ENCODE measurements at regions not wholly inside any gene's neighbourhood (a gene's known extent, or its start where the extent isn't known, plus 50 kb on each side); places are given as distances from the start of the nearest gene placed in this dataset.

- H3K27me3 ChIP-seq (ENCODE audit: control insufficient read depth, insufficient read depth, low read length): no peaks in the 10 kb centered on the region
- no peaks in the 10 kb centered on the region for H3K36me3 ChIP-seq (ENCODE audit: control insufficient read depth, insufficient read depth, low read length)
- H3K4me3 ChIP-seq (ENCODE audit: low read depth, low read length): no peak overlapping the region
- TF ChIP-seq CTCF (IDR thresholded peaks at IDR 0.05; ENCODE audit: insufficient read depth, low read length, poor library complexity, severe bottlenecking): no peak
- no peak for DNase-seq (ENCODE audit: low read depth)
These were observed 677.4 kb upstream of the TMEM132C start for GRCh38 chr12:127589541-127589940.

DNA sequence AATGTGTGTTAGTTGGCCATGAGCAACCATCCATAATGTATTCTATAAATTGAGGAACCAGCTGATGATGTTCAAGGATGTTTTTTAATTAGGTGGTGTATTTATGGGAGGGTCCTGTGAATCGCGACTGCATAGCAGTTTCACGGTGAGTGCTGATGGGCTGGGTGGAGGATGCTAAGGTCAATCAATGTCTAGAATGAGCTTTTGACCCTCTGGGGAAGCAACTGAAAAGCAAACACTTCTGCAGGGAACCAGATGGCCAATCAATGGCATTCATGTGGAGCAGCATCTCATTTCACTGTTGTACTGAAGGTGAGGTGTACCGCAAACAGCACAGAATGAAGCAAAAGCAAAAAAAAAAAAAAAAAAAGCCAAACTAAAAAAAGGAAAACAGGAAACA, 676.1 kb upstream of the TMEM132C start:
- TF ChIP-seq CTCF (IDR thresholded peaks at IDR 0.05; ENCODE audit: insufficient read depth, low read length, poor library complexity, severe bottlenecking): no peak
- Histone ChIP-seq H3K27me3 (ENCODE audit: control insufficient read depth, insufficient read depth, low read length) (no peaks in the 10 kb centered on the region), H3K4me3 (ENCODE audit: low read depth, low read length) (no peak overlapping the region), H3K36me3 (ENCODE audit: control insufficient read depth, insufficient read depth, low read length) (no peaks in the 10 kb centered on the region)
- DNase-seq (ENCODE audit: low read depth): no peak

- TF ChIP-seq CTCF (IDR thresholded peaks at IDR 0.05; ENCODE audit: insufficient read depth, low read length, poor library complexity, severe bottlenecking): no peak
- H3K36me3 ChIP-seq (ENCODE audit: control insufficient read depth, insufficient read depth, low read length): no peaks in the 10 kb centered on the region
- no peaks in the 10 kb centered on the region for H3K27me3 ChIP-seq (ENCODE audit: control insufficient read depth, insufficient read depth, low read length)
- H3K4me3 ChIP-seq (ENCODE audit: low read depth, low read length): no peak overlapping the region
- DNase-seq (ENCODE audit: low read depth): no peak
These were observed 674.7 kb upstream of the TMEM132C start for GRCh38 chr12:127592245-127592644.

GRCh38 chr12:127594351-127594970, 672.5 kb upstream of the TMEM132C start:
- no peaks in the 10 kb centered on the region for H3K27me3 ChIP-seq (ENCODE audit: control insufficient read depth, insufficient read depth, low read length)
- no peak for TF ChIP-seq CTCF (IDR thresholded peaks at IDR 0.05; ENCODE audit: insufficient read depth, low read length, poor library complexity, severe bottlenecking)
- DNase-seq (ENCODE audit: low read depth): no peak
- H3K36me3 ChIP-seq (ENCODE audit: control insufficient read depth, insufficient read depth, low read length): no peaks in the 10 kb centered on the region
- no peak overlapping the region for H3K4me3 ChIP-seq (ENCODE audit: low read depth, low read length)

DNA sequence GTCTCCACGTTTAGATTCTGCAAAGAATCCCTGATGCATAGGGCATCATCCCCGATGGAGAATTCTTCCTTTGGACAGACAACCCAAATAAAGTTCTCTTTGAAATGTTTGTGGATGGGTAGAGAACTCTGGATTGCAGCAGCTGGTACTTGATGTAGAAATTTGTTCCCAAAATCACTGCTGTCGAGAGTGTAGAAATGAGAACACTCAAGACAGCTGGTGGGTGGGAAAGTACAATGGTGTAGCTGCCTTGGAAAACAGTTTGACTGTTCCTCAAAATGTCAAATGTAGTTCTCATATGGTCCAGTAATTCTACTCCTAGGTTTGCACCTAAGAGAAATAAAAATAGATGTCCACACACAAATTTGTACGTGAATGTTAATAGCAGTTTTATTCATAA, 671.5 kb upstream of the TMEM132C start:
- H3K4me3 ChIP-seq (ENCODE audit: low read depth, low read length): no peak overlapping the region
- H3K27me3 ChIP-seq (ENCODE audit: control insufficient read depth, insufficient read depth, low read length): no peaks in the 10 kb centered on the region
- no peak for DNase-seq (ENCODE audit: low read depth)
- no peaks in the 10 kb centered on the region for H3K36me3 ChIP-seq (ENCODE audit: control insufficient read depth, insufficient read depth, low read length)
- no peak for TF ChIP-seq CTCF (IDR thresholded peaks at IDR 0.05; ENCODE audit: insufficient read depth, low read length, poor library complexity, severe bottlenecking)

DNA sequence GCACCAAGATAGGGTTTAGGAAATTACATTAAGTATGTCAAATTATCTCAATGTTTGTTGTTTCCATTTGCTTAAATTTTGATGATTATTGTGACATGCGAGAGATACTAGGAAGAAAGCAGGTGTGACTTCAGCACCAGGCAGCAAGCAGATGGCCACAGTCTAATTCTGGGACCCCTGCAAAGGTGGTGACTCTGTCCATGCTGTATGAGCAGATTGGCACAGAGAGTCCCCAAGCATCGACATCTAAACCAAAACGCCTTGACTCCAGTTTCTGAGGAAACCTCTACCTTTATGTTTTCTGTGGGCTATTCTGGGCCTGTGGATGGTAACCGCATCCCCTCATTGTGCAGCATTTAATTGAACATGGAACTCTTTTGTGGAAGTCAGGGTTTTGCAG, 670.1 kb upstream of the TMEM132C start:
- Histone ChIP-seq H3K4me3 (ENCODE audit: low read depth, low read length) (no peak overlapping the region), H3K36me3 (ENCODE audit: control insufficient read depth, insufficient read depth, low read length) (no peaks in the 10 kb centered on the region), H3K27me3 (ENCODE audit: control insufficient read depth, insufficient read depth, low read length) (no peaks in the 10 kb centered on the region)
- no peak for TF ChIP-seq CTCF (IDR thresholded peaks at IDR 0.05; ENCODE audit: insufficient read depth, low read length, poor library complexity, severe bottlenecking)
- no peak for DNase-seq (ENCODE audit: low read depth)
